Heart right ventricle (tissue), 16 donors: ENCODE measurements at regions not wholly inside any gene's neighbourhood (a gene's known extent, or its start where the extent isn't known, plus 50 kb on each side); places are given as distances from the start of the nearest gene placed in this dataset.

Experiments
- ATAC-seq, 8 donors: fragments of 200-7000 bp; cut with Tn5 transposase; one replicate each; pipeline ENCODE4 v1.9.1; 2020; ENCODE audit warnings: mild to moderate bottlenecking in 8 of 8, moderate library complexity in 8 of 8, moderate number of reproducible peaks in 1 of 8
- DNase-seq, 2 donors: peaks; one replicate each; pipeline ENCODE4 v3.0.0-alpha.2; 2020
- H3K27ac ChIP-seq, 10 donors: fragments of 200-600 bp; sonication (generic) in 2 of 10; one replicate each; pipeline versions ENCODE4 v1.5.0 to v1.8.0; 2020 to 2022; ENCODE audit warnings: mild to moderate bottlenecking in 3 of 10
- H3K27me3 ChIP-seq, 7 donors: fragments of 200-600 bp; one replicate each; pipeline ENCODE4 v1.8.0; 2021 to 2022; ENCODE audit warnings: mild to moderate bottlenecking in 2 of 7
- H3K36me3 ChIP-seq, 9 donors: fragments of 200-600 bp; sonication (generic) in 1 of 9; one replicate each; pipeline versions ENCODE4 v1.5.0 to v1.8.0; 2020 to 2022; ENCODE audit warnings: mild to moderate bottlenecking in 2 of 9
- H3K4me1 ChIP-seq, 9 donors: fragments of 200-600 bp; sonication (generic) in 1 of 9; one replicate each; pipeline versions ENCODE4 v1.5.0 to v1.8.0; 2020 to 2022; ENCODE audit warnings: mild to moderate bottlenecking in 4 of 9
- H3K4me3 ChIP-seq, 10 donors: fragments of 200-600 bp; sonication (generic) in 2 of 10; one replicate each; pipeline versions ENCODE4 v1.5.0 to v1.8.0; 2020 to 2022; ENCODE audit warnings: mild to moderate bottlenecking in 7 of 10, moderate library complexity in 2 of 10
- H3K9me3 ChIP-seq, 11 donors: fragments of 200-600 bp in 10 of 11; sonication (generic) in 2 of 11; one replicate each; pipeline versions ENCODE4 v1.5.0 to v1.8.0; 2013 to 2022; ENCODE audit warnings: mild to moderate bottlenecking in 2 of 11, control low read depth in 1 of 11, moderate library complexity in 1 of 11
- CTCF ChIP-seq, 9 donors: fragments of 200-600 bp; sonication (generic) in 2 of 9; IDR thresholded peaks; one replicate each; pipeline versions ENCODE4 v1.5.0 to v1.8.0; 2021 to 2022; ENCODE audit warnings: antibody characterized with exemption in 9 of 9, mild to moderate bottlenecking in 5 of 9, moderate library complexity in 1 of 9
- WGBS, 2 donors: extraction: QIAGEN DNeasy Blood & Tissue Kit; methylation state at CpG; one replicate each; pipeline ENCODE4 v1.1.7; 2013; ENCODE audit warnings: inconsistent platforms in 1 of 2; 5-methylcytosine and 5-hydroxymethylcytosine counted together
- intact Hi-C, 10 donors: fragments of 100-400 bp; cut with DNase I; formaldehyde crosslinking; loops; one replicate each; pipeline versions ENCODE4 v1.11.1 to v1.14.2; 2022
- donor health status: Arrhythmogenic right ventricular cardiomyopathy.
- donor health status: ischemic (EF 13 %, LVEDD 7.1; RV severe dilation, severe dysfunction).
- donor health status: healthy with polysubstance abuse.
- donor health status: DM: no; HTN: yes; CAD: no.
- donor health status: DM: no; HTN: no; CAD: no.
- donor health status: ischemic (EF 25% LVEDD 6.9; RV normal size, moderate dysfunction).
- donor health status: ischemic (EF 25% LVEDD 5.7; RV mildly dilated, moderate dysfunction).
- donor health status: healthy.
- donor health status: DM: yes; HTN: yes; CAD: no.
- donor health status: Ischemic cardiomyopathy.
- donor health status: ischemic (EF 35%, LVEDD 5.7; RV mildly dilated, moderate dysfunction).
- donor health status: nonischemic (EF 11% LVEDD 7.7; RV severe dilation, severe dysfunction).
- donor health status: DM: yes; HTN: yes; CAD: no.
- donor health status: PGD.
- donor health status: ischemic (EF 29% LVEDD 5.4; RV normal size, mild dysfunction).
- donor health status: nonischemic (EF 23%, LVEDD 6.1; RV moderate dilation, normal function).

- H3K4me3 ChIP-seq: no peak overlapping the region
- intact Hi-C loops: loop anchor here in 1 of 10 donors (5.0 kb wide), 1 partner anchor 460 kb away; no protein-coding TSS in a partner anchor
- peaks cover 0 to 4% (median 0%) of the 10 kb centered on the region in 9 donors for H3K4me1 ChIP-seq
- DNase-seq: no peak
- H3K27me3 ChIP-seq: peaks cover 0 to 21% (median 0%) of the 10 kb centered on the region in 7 donors
- H3K27ac ChIP-seq: no peak overlapping the region
- no peak for ATAC-seq
- TF ChIP-seq CTCF (IDR thresholded peaks at IDR 0.05): no peak
- no peaks in the 10 kb centered on the region for H3K36me3 ChIP-seq
- H3K9me3 ChIP-seq: peaks cover 0 to 8% (median 0%) of the 10 kb centered on the region in 11 donors
- WGBS, 2 donors: 81 to 85% methylated on average over 7 of the region's 7 CpGs
These were observed 168.0 kb upstream of the TBX3 start for GRCh38 chr12:114851981-114852380.

GRCh38 chr12:114850661-114851275 lies 166.8 kb upstream of the TBX3 start:
- Histone ChIP-seq H3K27ac (no peak overlapping the region), H3K27me3 (peaks cover 0 to 21% (median 0%) of the 10 kb centered on the region in 7 donors), H3K4me3 (no peak overlapping the region), H3K4me1 (peaks cover 0 to 7% (median 0%) of the 10 kb centered on the region in 9 donors), H3K36me3 (no peaks in the 10 kb centered on the region), H3K9me3 (peaks cover 0 to 8% (median 0%) of the 10 kb centered on the region in 11 donors)
- intact Hi-C loops: loop anchor here in 1 of 10 donors (5.0 kb wide), 1 partner anchor 462 kb away; no protein-coding TSS in a partner anchor
- 93 to 95% methylated on average over 7 of the region's 7 CpGs for WGBS, 2 donors
- no peak for TF ChIP-seq CTCF (IDR thresholded peaks at IDR 0.05)
- DNase-seq: no peak
- ATAC-seq: no peak

GRCh38 chr12:114848666-114849065 lies 164.7 kb upstream of the TBX3 start:
- ATAC-seq (peak in 6 of 8 donors; percentile 42 to 87 (median 66)), DNase-seq (peak in 1 of 2 donors; percentile 8)
- no peak for TF ChIP-seq CTCF (IDR thresholded peaks at IDR 0.05)
- Histone ChIP-seq H3K4me1 (peaks cover 0 to 7% (median 0%) of the 10 kb centered on the region in 9 donors), H3K27ac (no peak overlapping the region), H3K27me3 (peaks cover 0 to 16% (median 0%) of the 10 kb centered on the region in 7 donors), H3K36me3 (no peaks in the 10 kb centered on the region), H3K9me3 (no peaks in the 10 kb centered on the region), H3K4me3 (no peak overlapping the region)
- WGBS, 2 donors: 83 to 86% methylated on average over 2 of the region's 2 CpGs
- intact Hi-C loops: no loop called here

GRCh38 chr12:114847441-114848035 lies 163.6 kb upstream of the TBX3 start:
- intact Hi-C loops: no loop called here
- no peak for ATAC-seq
- peaks cover 0 to 16% (median 0%) of the 10 kb centered on the region in 7 donors for H3K27me3 ChIP-seq
- no peak for TF ChIP-seq CTCF (IDR thresholded peaks at IDR 0.05)
- DNase-seq: no peak
- no peak overlapping the region for H3K4me3 ChIP-seq
- peaks cover 0 to 7% (median 0%) of the 10 kb centered on the region in 9 donors for H3K4me1 ChIP-seq
- no peaks in the 10 kb centered on the region for H3K9me3 ChIP-seq
- H3K27ac ChIP-seq: no peak overlapping the region
- WGBS, 2 donors: 64 to 71% methylated on average over 11 of the region's 11 CpGs
- H3K36me3 ChIP-seq: no peaks in the 10 kb centered on the region
